ENCODE measurements at regions not wholly inside any gene's neighbourhood (a gene's known extent, or its start where the extent isn't known, plus 50 kb on each side); places are given as distances from the start of the nearest gene placed in this dataset.

- no peak for DNase-seq (ENCODE audit: low read depth)
- TF ChIP-seq CTCF (IDR thresholded peaks at IDR 0.05; ENCODE audit: control insufficient read depth, extremely low read depth, insufficient read depth), result no peak
- no peak overlapping the region for H3K4me3 ChIP-seq (ENCODE audit: low read depth, low read length)
Measured at GRCh38 chr4:187632260-187632995, 363.1 kb upstream of the ZFP42 start.

DNA sequence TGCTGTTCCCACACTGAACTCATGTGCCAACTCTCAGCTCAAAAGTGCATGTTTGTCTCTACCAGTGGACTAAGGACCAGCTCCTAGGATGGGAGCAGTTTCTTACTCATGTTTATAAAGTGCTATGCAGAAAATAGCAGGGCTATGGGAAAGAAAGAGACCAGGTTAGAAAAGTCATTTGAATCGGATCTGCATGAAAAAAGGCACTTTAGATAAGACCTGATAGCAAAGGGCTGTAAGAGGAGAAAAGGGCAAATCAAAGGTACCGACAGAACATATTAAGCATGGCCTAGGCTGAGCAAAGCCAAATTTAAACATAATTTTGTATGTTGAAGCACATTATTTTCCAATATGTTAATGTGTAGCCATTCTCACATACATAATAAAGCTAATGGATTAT is 362.3 kb upstream of the ZFP42 start:
- no peak for DNase-seq (ENCODE audit: low read depth)
- H3K4me3 ChIP-seq (ENCODE audit: low read depth, low read length), result no peak overlapping the region
- TF ChIP-seq CTCF (IDR thresholded peaks at IDR 0.05; ENCODE audit: control insufficient read depth, extremely low read depth, insufficient read depth), result no peak

GRCh38 chr4:187656959-187657358 is 338.6 kb upstream of the ZFP42 start:
- H3K4me3 ChIP-seq (ENCODE audit: low read depth, low read length), result no peak overlapping the region
- no peak for TF ChIP-seq CTCF (IDR thresholded peaks at IDR 0.05; ENCODE audit: control insufficient read depth, extremely low read depth, insufficient read depth)
- no peak for DNase-seq (ENCODE audit: low read depth)

- DNase-seq (ENCODE audit: low read depth), result no peak
Measured at GRCh38 chr4:187663076-187663475, 332.5 kb upstream of the ZFP42 start.

DNA sequence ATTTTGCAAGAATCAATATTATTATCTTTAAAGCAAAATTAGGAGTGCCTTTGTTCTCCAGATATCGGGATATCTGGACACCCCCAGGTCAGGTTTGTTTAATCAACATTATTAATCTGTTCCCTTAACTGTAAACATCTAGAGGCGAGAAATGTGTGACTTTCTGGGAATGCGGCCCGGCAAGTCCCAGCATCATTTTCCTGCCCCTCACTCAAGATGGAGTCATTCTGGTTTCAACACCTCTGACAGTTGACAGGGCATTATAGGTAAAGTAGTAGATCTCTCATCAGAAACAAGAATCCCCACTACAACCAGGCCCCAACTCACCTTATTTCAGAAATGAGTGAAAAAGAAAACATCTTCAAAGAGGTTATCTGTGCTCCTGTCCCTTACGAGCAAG is 331.6 kb upstream of the ZFP42 start:
- DNase-seq (ENCODE audit: low read depth), result no peak
- H3K4me3 ChIP-seq (ENCODE audit: low read depth, low read length), result no peak overlapping the region
- no peak for TF ChIP-seq CTCF (IDR thresholded peaks at IDR 0.05; ENCODE audit: control insufficient read depth, extremely low read depth, insufficient read depth)

More at GRCh38 chr4:187663076-187663475, 332.5 kb upstream of the ZFP42 start:
- H3K4me3 ChIP-seq (ENCODE audit: low read depth, low read length), result no peak overlapping the region
- TF ChIP-seq CTCF (IDR thresholded peaks at IDR 0.05; ENCODE audit: control insufficient read depth, extremely low read depth, insufficient read depth), result no peak

- no peak for TF ChIP-seq CTCF (IDR thresholded peaks at IDR 0.05; ENCODE audit: control insufficient read depth, extremely low read depth, insufficient read depth)
- no peak for DNase-seq (ENCODE audit: low read depth)
- H3K4me3 ChIP-seq (ENCODE audit: low read depth, low read length), result no peak overlapping the region
Measured at GRCh38 chr4:187665086-187665485, 330.5 kb upstream of the ZFP42 start.

DNA sequence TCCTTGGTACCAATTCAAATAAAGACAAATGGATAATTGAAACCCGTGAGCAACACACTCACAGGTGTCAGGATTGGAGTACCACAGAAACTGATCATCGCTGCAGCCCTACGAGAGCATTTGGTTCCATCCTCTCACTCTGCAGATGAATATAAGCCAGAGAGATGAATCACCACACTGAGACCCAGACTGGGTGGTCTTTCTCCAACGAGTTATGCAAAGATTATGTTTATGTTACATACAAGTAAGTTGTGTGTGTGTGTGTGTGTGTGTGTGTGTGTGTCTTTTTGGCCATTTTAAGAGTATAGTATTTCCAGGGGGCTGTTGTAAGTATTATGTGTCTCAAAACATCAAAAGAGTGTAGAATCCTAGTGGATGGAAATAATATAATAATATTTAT is 329.5 kb upstream of the ZFP42 start:
- no peak overlapping the region for H3K4me3 ChIP-seq (ENCODE audit: low read depth, low read length)
- no peak for TF ChIP-seq CTCF (IDR thresholded peaks at IDR 0.05; ENCODE audit: control insufficient read depth, extremely low read depth, insufficient read depth)
- DNase-seq (ENCODE audit: low read depth), result no peak
